ENCODE measurements at regions not wholly inside any gene's neighbourhood (a gene's known extent, or its start where the extent isn't known, plus 50 kb on each side); places are given as distances from the start of the nearest gene placed in this dataset.

DNA sequence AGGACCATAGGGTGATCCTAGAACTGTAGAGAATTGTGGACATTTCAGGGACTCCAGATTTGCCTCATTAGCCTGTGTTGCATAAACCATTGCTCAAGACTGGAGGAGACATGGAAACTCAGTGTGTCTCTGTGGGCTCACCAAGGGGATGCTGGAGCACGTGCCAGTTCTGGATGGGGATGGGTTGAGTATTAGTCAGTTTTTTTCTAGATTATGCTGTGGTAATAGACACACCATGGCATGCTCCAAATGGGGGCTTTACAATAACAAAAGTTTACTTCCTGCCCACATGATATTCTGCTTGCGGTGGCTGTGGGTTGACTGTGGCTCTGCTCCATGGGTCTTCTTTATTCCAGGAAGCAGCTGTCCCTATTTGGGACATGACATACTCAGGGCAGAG is 125.4 kb downstream of the FOXD2 start:
- Histone ChIP-seq H3K27ac (no peak overlapping the region), H3K4me3 (no peak overlapping the region), H3K36me3 (no peaks in the 10 kb centered on the region), H3K9me3 (no peaks in the 10 kb centered on the region), H3K4me1 (peaks cover 0 to 9% (median 2%) of the 10 kb centered on the region in 4 donors), H3K27me3 (no peaks in the 10 kb centered on the region)
- TF ChIP-seq, protein P1, sequence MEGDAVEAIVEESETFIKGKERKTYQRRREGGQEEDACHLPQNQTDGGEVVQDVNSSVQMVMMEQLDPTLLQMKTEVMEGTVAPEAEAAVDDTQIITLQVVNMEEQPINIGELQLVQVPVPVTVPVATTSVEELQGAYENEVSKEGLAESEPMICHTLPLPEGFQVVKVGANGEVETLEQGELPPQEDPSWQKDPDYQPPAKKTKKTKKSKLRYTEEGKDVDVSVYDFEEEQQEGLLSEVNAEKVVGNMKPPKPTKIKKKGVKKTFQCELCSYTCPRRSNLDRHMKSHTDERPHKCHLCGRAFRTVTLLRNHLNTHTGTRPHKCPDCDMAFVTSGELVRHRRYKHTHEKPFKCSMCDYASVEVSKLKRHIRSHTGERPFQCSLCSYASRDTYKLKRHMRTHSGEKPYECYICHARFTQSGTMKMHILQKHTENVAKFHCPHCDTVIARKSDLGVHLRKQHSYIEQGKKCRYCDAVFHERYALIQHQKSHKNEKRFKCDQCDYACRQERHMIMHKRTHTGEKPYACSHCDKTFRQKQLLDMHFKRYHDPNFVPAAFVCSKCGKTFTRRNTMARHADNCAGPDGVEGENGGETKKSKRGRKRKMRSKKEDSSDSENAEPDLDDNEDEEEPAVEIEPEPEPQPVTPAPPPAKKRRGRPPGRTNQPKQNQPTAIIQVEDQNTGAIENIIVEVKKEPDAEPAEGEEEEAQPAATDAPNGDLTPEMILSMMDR (IDR thresholded peaks at IDR 0.05), result no peak
- TF ChIP-seq POLR2A (IDR thresholded peaks at IDR 0.05), result no peak
- no peak for DNase-seq

DNA sequence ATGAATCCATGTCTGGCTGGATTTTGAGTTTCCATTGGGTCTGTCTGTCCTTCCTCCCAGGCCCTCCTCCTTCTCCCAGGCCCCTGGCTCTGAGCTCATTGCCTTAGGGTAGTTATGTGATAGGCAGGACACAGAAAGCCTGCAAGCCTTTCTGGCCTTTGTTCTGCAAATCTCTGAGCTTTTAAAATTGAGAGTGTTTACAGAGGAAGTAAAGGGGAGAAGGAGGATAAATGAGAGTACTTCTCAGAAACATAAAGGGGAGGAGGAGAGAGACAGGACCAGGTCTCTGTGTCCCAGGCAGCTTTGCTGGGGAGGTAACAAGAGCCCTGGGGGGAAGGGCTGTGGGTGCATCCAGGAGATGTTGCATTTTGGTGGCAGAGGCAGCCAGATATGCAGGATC is 126.7 kb downstream of the FOXD2 start:
- Histone ChIP-seq H3K36me3 (no peaks in the 10 kb centered on the region), H3K4me1 (peaks cover 0 to 12% (median 2%) of the 10 kb centered on the region in 4 donors), H3K9me3 (no peaks in the 10 kb centered on the region), H3K27ac (no peak overlapping the region), H3K4me3 (no peak overlapping the region), H3K27me3 (no peaks in the 10 kb centered on the region)
- DNase-seq, result no peak
- TF ChIP-seq POLR2A (IDR thresholded peaks at IDR 0.05), result no peak
- TF ChIP-seq, protein P1 (IDR thresholded peaks at IDR 0.05), result no peak

DNA sequence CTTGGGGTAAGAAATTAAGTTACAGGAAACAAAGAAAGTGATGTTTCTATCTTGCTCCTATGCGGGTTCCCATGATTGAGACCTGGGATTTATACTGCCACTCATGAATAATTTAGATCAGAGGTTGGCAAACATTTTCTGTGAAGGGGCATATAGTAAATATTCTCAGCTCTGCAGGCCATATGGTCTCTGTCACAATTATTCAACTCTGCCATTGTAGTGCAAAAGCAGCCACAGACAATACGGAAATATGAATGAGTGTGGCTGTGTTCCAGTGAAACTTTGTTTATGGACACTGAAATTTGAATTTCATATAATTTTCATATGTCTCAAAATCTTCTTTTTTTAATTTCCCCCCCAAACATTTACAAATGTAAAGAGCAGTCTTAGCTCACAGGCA is 127.2 kb downstream of the FOXD2 start:
- no peak for DNase-seq
- Histone ChIP-seq H3K4me1 (peaks cover 0 to 12% (median 0%) of the 10 kb centered on the region in 4 donors), H3K27me3 (no peaks in the 10 kb centered on the region), H3K4me3 (no peak overlapping the region), H3K36me3 (no peaks in the 10 kb centered on the region), H3K9me3 (no peaks in the 10 kb centered on the region), H3K27ac (no peak overlapping the region)
- TF ChIP-seq POLR2A (IDR thresholded peaks at IDR 0.05), result no peak
- TF ChIP-seq, protein P1 (IDR thresholded peaks at IDR 0.05), result no peak

DNA sequence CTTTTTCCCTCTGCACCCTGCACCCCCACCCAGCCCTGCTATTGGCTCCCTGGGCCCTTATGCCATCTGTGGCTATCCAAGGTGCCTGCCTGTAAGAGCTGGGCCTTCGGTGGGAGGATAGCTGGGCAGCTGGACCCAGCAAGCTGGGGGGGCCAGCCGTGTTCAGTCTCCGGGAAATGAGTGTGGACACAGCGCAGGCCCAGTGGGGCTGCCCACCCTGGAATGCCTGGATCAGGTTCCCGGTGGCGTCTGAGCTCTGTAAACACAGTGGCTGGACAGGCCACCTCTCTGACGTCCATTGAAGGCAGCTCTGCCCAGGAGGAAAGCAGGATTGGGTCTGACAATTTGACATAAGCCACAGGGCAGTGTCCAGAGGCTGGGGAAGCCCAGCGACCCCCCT is 127.8 kb downstream of the FOXD2 start:
- no peak overlapping the region for H3K27ac ChIP-seq
- H3K9me3 ChIP-seq, result no peaks in the 10 kb centered on the region
- no peaks in the 10 kb centered on the region for H3K36me3 ChIP-seq
- H3K4me3 ChIP-seq, result no peak overlapping the region
- TF ChIP-seq POLR2A (IDR thresholded peaks at IDR 0.05), result no peak
- TF ChIP-seq, protein P1 (IDR thresholded peaks at IDR 0.05), result no peak
- H3K27me3 ChIP-seq, result no peaks in the 10 kb centered on the region
- H3K4me1 ChIP-seq, result peaks cover 0 to 7% (median 0%) of the 10 kb centered on the region in 4 donors
- DNase-seq, result no peak

DNA sequence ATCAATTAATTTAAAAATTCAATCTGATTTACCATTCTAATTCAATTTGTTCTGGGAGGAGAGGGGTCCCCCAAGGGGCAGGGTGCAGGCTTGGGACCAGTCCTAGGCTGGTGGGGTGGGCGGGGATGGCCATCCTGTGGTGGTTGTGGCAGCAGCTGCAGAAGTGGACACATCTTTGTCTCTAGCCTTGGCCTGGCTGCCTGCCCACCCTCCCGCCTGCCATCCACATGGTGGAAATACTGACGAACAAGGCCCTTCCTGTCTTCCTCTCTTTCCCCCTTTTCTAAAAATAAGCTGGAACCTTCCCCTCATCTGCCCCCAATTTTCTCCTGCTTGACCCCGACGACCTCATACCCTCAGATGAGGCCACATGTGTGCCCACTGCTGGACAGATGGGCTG is 130.9 kb downstream of the FOXD2 start:
- Histone ChIP-seq H3K27ac (no peak overlapping the region), H3K9me3 (no peaks in the 10 kb centered on the region), H3K4me1 (peaks cover 0 to 7% (median 0%) of the 10 kb centered on the region in 4 donors), H3K4me3 (no peak overlapping the region), H3K36me3 (no peaks in the 10 kb centered on the region), H3K27me3 (no peaks in the 10 kb centered on the region)
- no peak for DNase-seq
- no peak for TF ChIP-seq POLR2A (IDR thresholded peaks at IDR 0.05)
- TF ChIP-seq, protein P1 (IDR thresholded peaks at IDR 0.05), result no peak

DNA sequence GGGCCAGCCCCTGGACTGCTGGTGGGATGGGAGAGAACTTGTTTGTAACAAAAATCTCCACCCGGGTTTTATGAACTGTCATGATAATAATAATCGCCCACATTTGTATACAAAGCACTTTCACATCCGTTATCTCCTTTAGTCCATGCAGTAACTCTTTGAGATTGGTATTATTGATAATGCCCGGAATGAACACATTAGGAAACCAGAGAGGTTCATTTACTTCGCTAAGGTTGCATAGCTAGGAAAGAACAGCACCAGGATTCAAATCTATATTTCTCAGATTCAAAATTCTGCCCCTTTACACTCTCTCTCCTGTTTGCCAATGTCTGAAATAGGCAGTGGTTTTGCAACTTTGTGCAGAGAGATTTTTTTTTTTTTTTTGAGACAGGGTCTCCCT is 131.4 kb downstream of the FOXD2 start:
- no peaks in the 10 kb centered on the region for H3K27me3 ChIP-seq
- no peak for DNase-seq
- peaks cover 0 to 7% (median 0%) of the 10 kb centered on the region in 4 donors for H3K4me1 ChIP-seq
- no peak overlapping the region for H3K27ac ChIP-seq
- H3K4me3 ChIP-seq, result no peak overlapping the region
- H3K36me3 ChIP-seq, result no peaks in the 10 kb centered on the region
- TF ChIP-seq, protein P1 (IDR thresholded peaks at IDR 0.05), result no peak
- no peak for TF ChIP-seq POLR2A (IDR thresholded peaks at IDR 0.05)
- no peaks in the 10 kb centered on the region for H3K9me3 ChIP-seq

Data from Peyer's patch (tissue), 4 donors.